ENCODE measurements at regions not wholly inside any gene's neighbourhood (a gene's known extent, or its start where the extent isn't known, plus 50 kb on each side); places are given as distances from the start of the nearest gene placed in this dataset.
"Not testable (repeated sequence)": the region's sequence is repeated elsewhere in the genome, so short reads cannot be mapped to it uniquely, and the experiment has no call there.

- Mint-ChIP-seq H3K27ac (ENCODE audit: unreplicated experiment) (no peak overlapping the region), H3K27me3 (ENCODE audit: unreplicated experiment) (no peaks in the 10 kb centered on the region)
- no peak for DNase-seq
These were observed 145.9 kb upstream of the NEBL start for GRCh38 chr10:21043044-21043443.

GRCh38 chr10:21042536-21042935 is 145.4 kb upstream of the NEBL start:
- peaks cover 4% of the 10 kb centered on the region for H3K9me3 Mint-ChIP-seq (ENCODE audit: unreplicated experiment)
- H3K4me1 Mint-ChIP-seq (ENCODE audit: low read depth, unreplicated experiment): no peaks in the 10 kb centered on the region
- H3K36me3 Mint-ChIP-seq (ENCODE audit: unreplicated experiment): no peaks in the 10 kb centered on the region
- no peaks in the 10 kb centered on the region for H3K27me3 Mint-ChIP-seq (ENCODE audit: unreplicated experiment)
- no peak overlapping the region for H3K4me3 Mint-ChIP-seq (ENCODE audit: unreplicated experiment)
- H3K27ac Mint-ChIP-seq (ENCODE audit: unreplicated experiment): no peak overlapping the region
- DNase-seq: no peak
- TF ChIP-seq CTCF (IDR thresholded peaks at IDR 0.05; ENCODE audit: partially characterized antibody, unreplicated experiment): no peak

More at GRCh38 chr10:21043044-21043443, 145.9 kb upstream of the NEBL start:
- H3K4me1 Mint-ChIP-seq (ENCODE audit: low read depth, unreplicated experiment): no peaks in the 10 kb centered on the region
- no peaks in the 10 kb centered on the region for H3K36me3 Mint-ChIP-seq (ENCODE audit: unreplicated experiment)
- no peak for TF ChIP-seq CTCF (IDR thresholded peaks at IDR 0.05; ENCODE audit: partially characterized antibody, unreplicated experiment)
- peaks cover 4% of the 10 kb centered on the region for H3K9me3 Mint-ChIP-seq (ENCODE audit: unreplicated experiment)
- no peak overlapping the region for H3K4me3 Mint-ChIP-seq (ENCODE audit: unreplicated experiment)

GRCh38 chr10:21041763-21042458 is 144.8 kb upstream of the NEBL start:
- Mint-ChIP-seq H3K27me3 (ENCODE audit: unreplicated experiment) (no peaks in the 10 kb centered on the region), H3K4me3 (ENCODE audit: unreplicated experiment) (no peak overlapping the region), H3K9me3 (ENCODE audit: unreplicated experiment) (peaks cover 4% of the 10 kb centered on the region), H3K27ac (ENCODE audit: unreplicated experiment) (no peak overlapping the region), H3K36me3 (ENCODE audit: unreplicated experiment) (no peaks in the 10 kb centered on the region), H3K4me1 (ENCODE audit: low read depth, unreplicated experiment) (no peaks in the 10 kb centered on the region)
- TF ChIP-seq CTCF (IDR thresholded peaks at IDR 0.05; ENCODE audit: partially characterized antibody, unreplicated experiment): no peak
- DNase-seq: no peak

GRCh38 chr10:21039721-21040120 is 142.6 kb upstream of the NEBL start:
- no peak for DNase-seq
- Mint-ChIP-seq H3K4me3 (ENCODE audit: unreplicated experiment) (no peak overlapping the region), H3K4me1 (ENCODE audit: low read depth, unreplicated experiment) (no peaks in the 10 kb centered on the region), H3K27ac (ENCODE audit: unreplicated experiment) (no peak overlapping the region), H3K36me3 (ENCODE audit: unreplicated experiment) (no peaks in the 10 kb centered on the region), H3K27me3 (ENCODE audit: unreplicated experiment) (no peaks in the 10 kb centered on the region), H3K9me3 (ENCODE audit: unreplicated experiment) (peaks cover 4% of the 10 kb centered on the region)
- no peak for TF ChIP-seq CTCF (IDR thresholded peaks at IDR 0.05; ENCODE audit: partially characterized antibody, unreplicated experiment)

GRCh38 chr10:21036757-21037156 is 139.6 kb upstream of the NEBL start:
- Mint-ChIP-seq H3K9me3 (ENCODE audit: unreplicated experiment) (peaks cover 2% of the 10 kb centered on the region), H3K4me3 (ENCODE audit: unreplicated experiment) (no peak overlapping the region), H3K4me1 (ENCODE audit: low read depth, unreplicated experiment) (no peaks in the 10 kb centered on the region), H3K27ac (ENCODE audit: unreplicated experiment) (no peak overlapping the region), H3K27me3 (ENCODE audit: unreplicated experiment) (no peaks in the 10 kb centered on the region), H3K36me3 (ENCODE audit: unreplicated experiment) (no peaks in the 10 kb centered on the region)
- TF ChIP-seq CTCF (IDR thresholded peaks at IDR 0.05; ENCODE audit: partially characterized antibody, unreplicated experiment): no peak
- no peak for DNase-seq

GRCh38 chr10:21034770-21035169 is 137.7 kb upstream of the NEBL start:
- H3K27me3 Mint-ChIP-seq (ENCODE audit: unreplicated experiment); H3K4me1 Mint-ChIP-seq (ENCODE audit: low read depth, unreplicated experiment); H3K4me3 Mint-ChIP-seq (ENCODE audit: unreplicated experiment); DNase-seq; H3K9me3 Mint-ChIP-seq (ENCODE audit: unreplicated experiment); H3K36me3 Mint-ChIP-seq (ENCODE audit: unreplicated experiment); H3K27ac Mint-ChIP-seq (ENCODE audit: unreplicated experiment): not testable (repeated sequence)
